AG20443 (cell line): ENCODE measurements at regions not wholly inside any gene's neighbourhood (a gene's known extent, or its start where the extent isn't known, plus 50 kb on each side); places are given as distances from the start of the nearest gene placed in this dataset.

ENCODE experiments used
- DNase-seq: peaks from one replicate; pipeline ENCODE4 v3.0.0; 2012; ENCODE audit warnings: low spot score, mixed read lengths

- no peak for DNase-seq
Measured at GRCh38 chr5:62714296-62714695, 135.7 kb downstream of the LRRC70 start.

- DNase-seq, result no peak
Measured at GRCh38 chr5:62708481-62709325, 130.1 kb downstream of the LRRC70 start.

- DNase-seq, result no peak
Measured at GRCh38 chr5:62707563-62707962, 128.9 kb downstream of the LRRC70 start.

GRCh38 chr5:62707131-62707530, 128.5 kb downstream of the LRRC70 start:
- no peak for DNase-seq

- no peak for DNase-seq
Measured at GRCh38 chr5:62705022-62705421, 126.4 kb downstream of the LRRC70 start.

- no peak for DNase-seq
Measured at GRCh38 chr5:62702126-62702525, 123.5 kb downstream of the LRRC70 start.

GRCh38 chr5:62701036-62701435, 122.4 kb downstream of the LRRC70 start:
- no peak for DNase-seq

GRCh38 chr5:62698756-62699155, 120.1 kb downstream of the LRRC70 start:
- DNase-seq, result no peak

- DNase-seq, result no peak
Measured at GRCh38 chr5:62695274-62695673, 116.7 kb downstream of the LRRC70 start.

GRCh38 chr5:62692946-62693713, 114.5 kb downstream of the LRRC70 start:
- no peak for DNase-seq

- DNase-seq, result no peak
Measured at GRCh38 chr5:62691946-62692345, 113.3 kb downstream of the LRRC70 start.

- no peak for DNase-seq
Measured at GRCh38 chr5:62690421-62690820, 111.8 kb downstream of the LRRC70 start.

GRCh38 chr5:62689599-62690368, 111.2 kb downstream of the LRRC70 start:
- DNase-seq, result no peak

GRCh38 chr5:62686692-62687091, 108.1 kb downstream of the LRRC70 start:
- DNase-seq, result no peak

- no peak for DNase-seq
Measured at GRCh38 chr5:62685221-62685620, 106.6 kb downstream of the LRRC70 start.

- DNase-seq, result no peak
Measured at GRCh38 chr5:62684310-62684709, 105.7 kb downstream of the LRRC70 start.

- no peak for DNase-seq
Measured at GRCh38 chr5:62682059-62682458, 103.4 kb downstream of the LRRC70 start.

- DNase-seq, result no peak
Measured at GRCh38 chr5:62681117-62681850, 102.7 kb downstream of the LRRC70 start.

GRCh38 chr5:62680121-62680520, 101.5 kb downstream of the LRRC70 start:
- no peak for DNase-seq
